DOHH2 (cell line): ENCODE measurements at regions not wholly inside any gene's neighbourhood (a gene's known extent, or its start where the extent isn't known, plus 50 kb on each side); places are given as distances from the start of the nearest gene placed in this dataset.

Experiments used
- CTCF ChIP-seq: fragments of 200-600 bp; sonication (generic); IDR thresholded peaks from one replicate; pipeline ENCODE4 v1.5.1; 2014; ENCODE audit warnings: antibody characterized with exemption, mild to moderate bottlenecking, low read depth, low read length; ENCODE audit not compliant: poor library complexity, severe bottlenecking
- EZH2phosphoT487 ChIP-seq: fragments of 200-600 bp; sonication (generic); IDR thresholded peaks from 2 replicates; pipeline ENCODE4 v1.6.1; 2017; ENCODE audit warnings: borderline replicate concordance, mild to moderate bottlenecking, antibody characterized with exemption, low read length, moderate library complexity, mixed read lengths

- TF ChIP-seq CTCF, result no peak
- no peak for TF ChIP-seq EZH2phosphoT487
Observed at GRCh38 chr12:126106706-126107105, 1041.5 kb downstream of the AACS start.
